Endothelial cell of umbilical vein (primary cell): ENCODE measurements at regions not wholly inside any gene's neighbourhood (a gene's known extent, or its start where the extent isn't known, plus 50 kb on each side); places are given as distances from the start of the nearest gene placed in this dataset.

Experiments used
- BruUV-seq: library from RNA; stranded (reverse); fragments of 400-500 nt; replicated peaks from 2 replicates; lab custom pipeline; 2021; lab: Mats Ljungman, UMichigan
- CTCF ChIA-PET: fragments of 300-600, 350-600 bp; sonication (Branson Sonifier 250); formaldehyde crosslinking; loops from one replicate; lab custom pipeline; 2021; ENCODE audit warnings: antibody characterized with exemption, inconsistent platforms; lab: Charles Lee
- POLR2A ChIA-PET: fragments of 300-600, 350-600 bp; sonication (Branson Sonifier 250); formaldehyde crosslinking; loops from one replicate; lab custom pipeline; 2021; ENCODE audit warnings: antibody characterized with exemption, inconsistent platforms; lab: Charles Lee
- DNase-seq: peaks from one replicate; pipeline ENCODE4 v3.0.0-alpha.2; 2011; ENCODE audit warnings: low read depth, low spot score
- FAIRE-seq: peaks from 2 replicates; lab custom pipeline; 2011; peaks lifted over from hg19 to GRCh38; lab: Jason Lieb, UNC
- H2AFZ ChIP-seq: 2 replicates; pipeline ENCODE4 v1.6.0; 2012; ENCODE audit warnings: low read depth, low read length, control low read depth, inconsistent platforms
- H3K27ac ChIP-seq: 2 replicates; pipeline ENCODE4 v1.5.1; 2011; ENCODE audit warnings: low read depth, mild to moderate bottlenecking, control low read depth, low read length, moderate library complexity; ENCODE audit not compliant: insufficient read depth
- H3K27me3 ChIP-seq, 2 experiments: 2 replicates each; pipeline versions ENCODE4 v1.6.0 to v1.6.1; 2011; ENCODE audit warnings: low read length in 2 of 2, mixed read lengths in 1 of 2; ENCODE audit not compliant: control insufficient read depth in 2 of 2, insufficient read depth in 2 of 2
- H3K36me3 ChIP-seq, 2 experiments: 2 replicates in 1 of 2; 3 replicates in 1 of 2; pipeline ENCODE4 v1.5.1; 2011; ENCODE audit warnings: low read length in 2 of 2, mild to moderate bottlenecking in 1 of 2, moderate library complexity in 1 of 2; ENCODE audit not compliant: control insufficient read depth in 2 of 2, insufficient read depth in 2 of 2; ENCODE audit errors: extremely low read depth in 1 of 2
- H3K4me1 ChIP-seq: 3 replicates; pipeline ENCODE4 v1.5.1; 2011; ENCODE audit warnings: mild to moderate bottlenecking, low read length; ENCODE audit not compliant: control insufficient read depth, insufficient read depth; ENCODE audit errors: extremely low read depth
- H3K4me2 ChIP-seq: 2 replicates; pipeline ENCODE4 v1.6.1; 2011; ENCODE audit warnings: low read length, control low read depth, mixed read lengths; ENCODE audit not compliant: insufficient read depth
- H3K4me3 ChIP-seq, 3 experiments: fragments of 200-600 bp in 1 of 3; sonication (generic), shearing (Covaris generic) in 1 of 3; replicated peaks in 1 of 3; 2 replicates each; pipeline ENCODE4 v1.5.1; 2011 to 2016; ENCODE audit warnings: control low read depth in 3 of 3, low read length in 3 of 3, mild to moderate bottlenecking in 2 of 3, inconsistent platforms in 1 of 3, low read depth in 1 of 3, moderate library complexity in 1 of 3; ENCODE audit not compliant: insufficient read depth in 1 of 3
- H3K79me2 ChIP-seq: 2 replicates; pipeline ENCODE4 v1.6.0; 2012; ENCODE audit warnings: low read length, inconsistent platforms; ENCODE audit not compliant: control insufficient read depth, insufficient read depth
- H3K9ac ChIP-seq: replicated peaks from 2 replicates; pipeline ENCODE3; 2011; ENCODE audit warnings: low read length, control low read depth; ENCODE audit not compliant: insufficient read depth; ENCODE audit errors: extremely low read depth
- H3K9me1 ChIP-seq: replicated peaks from 3 replicates; pipeline ENCODE4 v1.6.0; 2011; ENCODE audit warnings: mild to moderate bottlenecking, low read length; ENCODE audit not compliant: control insufficient read depth, insufficient read depth; ENCODE audit errors: extremely low read depth
- H3K9me3 ChIP-seq: replicated peaks from 2 replicates; pipeline ENCODE4 v1.5.1; 2012; ENCODE audit warnings: low read length, inconsistent platforms; ENCODE audit not compliant: control insufficient read depth, insufficient read depth
- H4K20me1 ChIP-seq: replicated peaks from 2 replicates; pipeline ENCODE3; 2011; ENCODE audit warnings: mild to moderate bottlenecking, low read length; ENCODE audit not compliant: control insufficient read depth, insufficient read depth; ENCODE audit errors: extremely low read depth
- EZH2 ChIP-seq: IDR thresholded peaks from 2 replicates; pipeline ENCODE4 v1.6.1; 2012; ENCODE audit warnings: borderline replicate concordance, low read depth, mild to moderate bottlenecking, moderate library complexity, low read length, inconsistent platforms; ENCODE audit not compliant: severe bottlenecking
- FOS ChIP-seq: IDR thresholded peaks from 2 replicates; pipeline ENCODE4 v1.6.1; 2011; ENCODE audit warnings: mild to moderate bottlenecking, low read length, moderate library complexity, borderline replicate concordance; ENCODE audit not compliant: insufficient read depth
- GATA2 ChIP-seq: IDR thresholded peaks from 2 replicates; pipeline ENCODE4 v1.7.0; 2011; ENCODE audit warnings: low read depth, mild to moderate bottlenecking, moderate library complexity, mixed read lengths, low read length; ENCODE audit not compliant: insufficient read length, insufficient read depth
- JUN ChIP-seq: IDR thresholded peaks from 2 replicates; pipeline ENCODE4 v1.6.1; 2011; ENCODE audit warnings: borderline replicate concordance, low read depth; ENCODE audit not compliant: insufficient read length, insufficient read depth
- MYC ChIP-seq: IDR thresholded peaks from one replicate; pipeline ENCODE4 v1.6.1; 2011; ENCODE audit warnings: mild to moderate bottlenecking, low read depth, low read length
- POLR2AphosphoS5 ChIP-seq: IDR thresholded peaks from 2 replicates; pipeline ENCODE4 v1.6.1; 2012; ENCODE audit warnings: low read depth, mild to moderate bottlenecking, control low read depth, low read length, moderate library complexity; ENCODE audit not compliant: insufficient read depth
- dilution Hi-C: fragments of 300-500 bp; cut with MboI; formaldehyde crosslinking; loops from one replicate; pipeline ENCODE4 v1.15.0; 2019; ENCODE audit warnings: low sequenced_read_pairs; ENCODE audit not compliant: extremely low pct_ligation_motif_present
- intact Hi-C: fragments of 100-400 bp; cut with micrococcal nuclease; formaldehyde crosslinking; loops from one replicate; pipeline ENCODE4 v1.10.0; 2022
- TF ChIP-seq, protein P1 (sequence below): IDR thresholded peaks from 2 replicates; pipeline ENCODE4 v1.6.1; 2011; ENCODE audit not compliant: insufficient read depth, insufficient read length
- TF ChIP-seq, protein P2 (sequence below), 2 donors: IDR thresholded peaks; 1 replicate in 1 of 2; 2 replicates in 1 of 2; pipeline ENCODE4 v1.5.1; 2011; ENCODE audit warnings: low read length in 2 of 2, mild to moderate bottlenecking in 2 of 2, moderate library complexity in 2 of 2, control low read depth in 1 of 2, inconsistent platforms in 1 of 2, low read depth in 1 of 2; ENCODE audit not compliant: insufficient read depth in 1 of 2; ENCODE audit errors: extremely low read depth in 1 of 2

- intact Hi-C loops (no loop called here), dilution Hi-C loops (no loop called here)
- H3K9me1 ChIP-seq = no peaks in the 10 kb centered on the region
- H3K4me3 ChIP-seq = no peak overlapping the region
- no peak overlapping the region for H3K27ac ChIP-seq
- no peaks in the 10 kb centered on the region for H3K9me3 ChIP-seq
- H3K36me3 ChIP-seq = no peaks in the 10 kb centered on the region
- H3K27me3 ChIP-seq = no peaks in the 10 kb centered on the region
- FAIRE-seq (no peak), DNase-seq (no peak)
- H3K4me1 ChIP-seq = no peaks in the 10 kb centered on the region
- H3K4me2 ChIP-seq = no peak overlapping the region
- H3K79me2 ChIP-seq = no peaks in the 10 kb centered on the region
- H3K9ac ChIP-seq = no peak overlapping the region
- no peaks in the 10 kb centered on the region for H4K20me1 ChIP-seq
- no TSS peak for BruUV-seq
- no peak overlapping the region for H2AFZ ChIP-seq
- POLR2A ChIA-PET = no interaction called here
- CTCF ChIA-PET = no interaction called here
- TF ChIP-seq, protein P1, sequence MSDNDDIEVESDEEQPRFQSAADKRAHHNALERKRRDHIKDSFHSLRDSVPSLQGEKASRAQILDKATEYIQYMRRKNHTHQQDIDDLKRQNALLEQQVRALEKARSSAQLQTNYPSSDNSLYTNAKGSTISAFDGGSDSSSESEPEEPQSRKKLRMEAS = no peak
- TF ChIP-seq, protein P2, sequence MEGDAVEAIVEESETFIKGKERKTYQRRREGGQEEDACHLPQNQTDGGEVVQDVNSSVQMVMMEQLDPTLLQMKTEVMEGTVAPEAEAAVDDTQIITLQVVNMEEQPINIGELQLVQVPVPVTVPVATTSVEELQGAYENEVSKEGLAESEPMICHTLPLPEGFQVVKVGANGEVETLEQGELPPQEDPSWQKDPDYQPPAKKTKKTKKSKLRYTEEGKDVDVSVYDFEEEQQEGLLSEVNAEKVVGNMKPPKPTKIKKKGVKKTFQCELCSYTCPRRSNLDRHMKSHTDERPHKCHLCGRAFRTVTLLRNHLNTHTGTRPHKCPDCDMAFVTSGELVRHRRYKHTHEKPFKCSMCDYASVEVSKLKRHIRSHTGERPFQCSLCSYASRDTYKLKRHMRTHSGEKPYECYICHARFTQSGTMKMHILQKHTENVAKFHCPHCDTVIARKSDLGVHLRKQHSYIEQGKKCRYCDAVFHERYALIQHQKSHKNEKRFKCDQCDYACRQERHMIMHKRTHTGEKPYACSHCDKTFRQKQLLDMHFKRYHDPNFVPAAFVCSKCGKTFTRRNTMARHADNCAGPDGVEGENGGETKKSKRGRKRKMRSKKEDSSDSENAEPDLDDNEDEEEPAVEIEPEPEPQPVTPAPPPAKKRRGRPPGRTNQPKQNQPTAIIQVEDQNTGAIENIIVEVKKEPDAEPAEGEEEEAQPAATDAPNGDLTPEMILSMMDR (IDR thresholded peaks at IDR 0.05; ENCODE audit: extremely low read depth in 1 of 2, insufficient read depth in 1 of 2, low read depth in 1 of 2, low read length in 2 of 2) = no peak
- TF ChIP-seq GATA2 (no peak), JUN (no peak), MYC (no peak), POLR2AphosphoS5 (no peak), FOS (no peak), EZH2 (no peak)
These were observed 53.8 kb upstream of the DACT2 start for GRCh38 chr6:168373389-168373788.
